ENCODE measurements at regions not wholly inside any gene's neighbourhood (a gene's known extent, or its start where the extent isn't known, plus 50 kb on each side); places are given as distances from the start of the nearest gene placed in this dataset.
"Not testable (repeated sequence)": the region's sequence is repeated elsewhere in the genome, so short reads cannot be mapped to it uniquely, and the experiment has no call there.

DNA sequence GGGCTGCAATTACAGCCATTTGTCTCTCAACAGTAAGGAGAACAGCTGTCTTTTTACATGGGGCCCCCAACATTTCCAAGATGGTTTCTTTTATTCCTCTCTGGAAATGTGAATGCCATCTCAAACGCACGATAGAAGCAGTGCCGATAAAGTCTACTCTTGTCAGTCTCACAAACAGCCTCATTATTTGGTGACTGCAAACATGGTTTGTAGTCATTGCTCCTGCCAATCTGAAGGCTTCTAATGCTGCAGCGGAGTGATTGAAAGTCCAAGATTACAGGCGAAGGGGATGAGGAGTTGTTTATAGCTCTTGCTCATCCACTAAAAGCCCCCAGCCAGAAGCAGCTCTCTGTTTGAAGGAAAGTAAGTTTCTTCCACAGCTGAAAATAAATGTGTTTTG is 657.1 kb downstream of the CBLN4 start:
- no peaks in the 10 kb centered on the region for H3K36me3 Mint-ChIP-seq
- ChIA-PET CTCF (no interaction called here), POLR2A (no interaction called here)

DNA sequence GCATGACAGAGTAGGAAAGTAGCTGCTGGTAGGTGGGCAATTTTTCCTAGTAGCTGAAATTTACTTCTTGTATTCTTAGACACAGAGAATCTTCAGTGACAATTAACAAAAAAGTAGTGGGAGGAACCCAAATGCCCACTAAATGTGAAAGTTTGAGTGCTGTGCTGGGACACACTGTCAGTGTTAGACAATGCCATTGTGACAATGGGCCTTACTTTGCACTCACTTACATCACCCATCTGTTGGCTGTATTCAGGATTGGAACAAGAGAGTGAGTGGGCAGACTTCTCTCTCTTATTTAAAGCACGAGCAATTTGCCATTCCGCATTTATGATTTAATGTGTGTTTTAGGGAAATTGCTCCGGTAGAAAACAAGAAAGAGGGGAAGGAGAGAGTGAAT is 662.5 kb downstream of the CBLN4 start:
- no peaks in the 10 kb centered on the region for H3K27me3 Mint-ChIP-seq
- no peak for DNase-seq
- ChIA-PET POLR2A (no interaction called here), CTCF (no interaction called here)
- Histone ChIP-seq H3K36me3 (ENCODE audit: insufficient read depth, low read length) (no peaks in the 10 kb centered on the region), H3K9me3 (ENCODE audit: low read length) (no peaks in the 10 kb centered on the region), H3K27me3 (ENCODE audit: insufficient read depth, low read length, poor library complexity, severe bottlenecking) (no peaks in the 10 kb centered on the region), H3K27ac (ENCODE audit: low read depth, low read length) (no peak overlapping the region), H3K4me1 (ENCODE audit: insufficient read depth, low read length) (no peaks in the 10 kb centered on the region), H3K4me3 (ENCODE audit: low read length) (no peak overlapping the region)
- no peak overlapping the region for H3K4me3 Mint-ChIP-seq
- H3K9me3 Mint-ChIP-seq, result peaks cover 2 to 32% (median 11%) of the 10 kb centered on the region in 5 donors
- H3K27ac Mint-ChIP-seq, result no peak overlapping the region
- H3K36me3 Mint-ChIP-seq, result no peaks in the 10 kb centered on the region
- H3K4me1 Mint-ChIP-seq, result no peaks in the 10 kb centered on the region

More for the DNA sequence above, 657.1 kb downstream of the CBLN4 start:
- Mint-ChIP-seq H3K27me3 (no peaks in the 10 kb centered on the region), H3K27ac (no peak overlapping the region), H3K4me3 (no peak overlapping the region), H3K4me1 (no peaks in the 10 kb centered on the region), H3K9me3 (peaks cover 2 to 31% (median 9%) of the 10 kb centered on the region in 5 donors)
- Histone ChIP-seq H3K4me3 (ENCODE audit: low read length) (no peak overlapping the region), H3K9me3 (ENCODE audit: low read length) (no peaks in the 10 kb centered on the region), H3K27me3 (ENCODE audit: insufficient read depth, low read length, poor library complexity, severe bottlenecking) (no peaks in the 10 kb centered on the region), H3K36me3 (ENCODE audit: insufficient read depth, low read length) (no peaks in the 10 kb centered on the region), H3K4me1 (ENCODE audit: insufficient read depth, low read length) (no peaks in the 10 kb centered on the region), H3K27ac (ENCODE audit: low read depth, low read length) (no peak overlapping the region)
- DNase-seq, result no peak

GRCh38 chr20:55333798-55334197 is 671.5 kb downstream of the CBLN4 start:
- Histone ChIP-seq H3K27ac (ENCODE audit: low read depth, low read length) (no peak overlapping the region), H3K36me3 (ENCODE audit: insufficient read depth, low read length) (no peaks in the 10 kb centered on the region), H3K4me3 (ENCODE audit: low read length) (no peak overlapping the region), H3K27me3 (ENCODE audit: insufficient read depth, low read length, poor library complexity, severe bottlenecking) (no peaks in the 10 kb centered on the region), H3K9me3 (ENCODE audit: low read length) (no peaks in the 10 kb centered on the region), H3K4me1 (ENCODE audit: insufficient read depth, low read length) (no peaks in the 10 kb centered on the region)
- H3K27me3 Mint-ChIP-seq, result no peaks in the 10 kb centered on the region
- ChIA-PET POLR2A (no interaction called here), CTCF (no interaction called here)
- no peak for DNase-seq
- H3K27ac Mint-ChIP-seq, result no peak overlapping the region
- H3K4me1 Mint-ChIP-seq, result no peaks in the 10 kb centered on the region
- H3K4me3 Mint-ChIP-seq, result no peak overlapping the region
- no peaks in the 10 kb centered on the region for H3K36me3 Mint-ChIP-seq
- H3K9me3 Mint-ChIP-seq, result peaks cover 4 to 19% (median 7%) of the 10 kb centered on the region in 5 donors

DNA sequence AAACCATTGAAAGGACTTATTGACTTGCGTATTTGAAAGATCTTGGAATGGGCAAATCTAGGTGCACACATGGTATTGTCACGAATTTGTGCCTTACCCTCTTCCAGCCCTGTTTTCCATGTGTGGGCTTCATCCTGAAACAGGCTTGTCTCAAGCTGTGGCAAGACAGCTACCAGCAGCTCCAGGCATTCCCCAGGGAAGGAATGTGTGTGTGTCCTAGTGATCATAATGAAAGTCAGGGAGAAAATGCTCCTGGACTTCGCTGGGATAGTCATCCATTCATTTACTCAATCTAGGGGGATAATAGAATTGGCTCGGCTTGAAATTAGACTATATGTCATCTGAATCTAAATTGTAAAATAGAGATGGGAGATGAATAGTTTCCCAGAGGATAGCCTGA is 676.2 kb downstream of the CBLN4 start:
- ChIA-PET POLR2A (no interaction called here), CTCF (no interaction called here)
- no peaks in the 10 kb centered on the region for H3K9me3 ChIP-seq (ENCODE audit: low read length)
- Mint-ChIP-seq H3K27me3 (no peaks in the 10 kb centered on the region), H3K4me3 (no peak overlapping the region), H3K4me1 (no peaks in the 10 kb centered on the region), H3K27ac (no peak overlapping the region), H3K36me3 (no peaks in the 10 kb centered on the region), H3K9me3 (peaks cover 6 to 16% (median 12%) of the 10 kb centered on the region in 5 donors)
- H3K27me3 ChIP-seq (ENCODE audit: insufficient read depth, low read length, poor library complexity, severe bottlenecking), result no peaks in the 10 kb centered on the region
- no peak overlapping the region for H3K4me3 ChIP-seq (ENCODE audit: low read length)
- H3K4me1 ChIP-seq (ENCODE audit: insufficient read depth, low read length), result no peaks in the 10 kb centered on the region
- no peaks in the 10 kb centered on the region for H3K36me3 ChIP-seq (ENCODE audit: insufficient read depth, low read length)
- no peak overlapping the region for H3K27ac ChIP-seq (ENCODE audit: low read depth, low read length)
- DNase-seq, result no peak

DNA sequence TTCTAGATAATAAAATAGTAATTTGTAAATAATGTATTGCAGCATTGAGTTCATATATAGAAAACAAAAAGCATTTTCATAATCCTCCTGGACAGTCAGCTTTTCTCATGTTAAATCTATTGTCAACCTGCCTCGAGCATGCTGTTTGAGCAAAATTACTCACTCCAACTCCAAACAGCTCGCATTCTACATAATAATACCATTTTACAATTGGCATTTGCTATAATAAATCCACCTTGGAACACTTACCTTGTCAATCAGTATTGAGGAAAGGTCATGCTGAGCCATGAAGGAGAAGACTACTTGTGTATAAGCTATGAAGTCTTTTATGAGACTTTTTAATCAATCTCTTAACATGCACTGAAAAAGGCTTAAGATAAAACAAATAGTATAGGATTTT is 682.6 kb downstream of the CBLN4 start:
- Mint-ChIP-seq H3K36me3 (no peaks in the 10 kb centered on the region), H3K4me3 (no peak overlapping the region), H3K9me3 (peaks cover 4 to 17% (median 10%) of the 10 kb centered on the region in 5 donors), H3K4me1 (no peaks in the 10 kb centered on the region), H3K27me3 (no peaks in the 10 kb centered on the region), H3K27ac (no peak overlapping the region)
- no peaks in the 10 kb centered on the region for H3K36me3 ChIP-seq (ENCODE audit: insufficient read depth, low read length)
- ChIA-PET POLR2A (no interaction called here), CTCF (no interaction called here)
- DNase-seq, result no peak
- no peaks in the 10 kb centered on the region for H3K4me1 ChIP-seq (ENCODE audit: insufficient read depth, low read length)
- no peaks in the 10 kb centered on the region for H3K27me3 ChIP-seq (ENCODE audit: insufficient read depth, low read length, poor library complexity, severe bottlenecking)
- H3K9me3 ChIP-seq (ENCODE audit: low read length), result no peaks in the 10 kb centered on the region
- H3K4me3 ChIP-seq (ENCODE audit: low read length), result no peak overlapping the region
- no peak overlapping the region for H3K27ac ChIP-seq (ENCODE audit: low read depth, low read length)

GRCh38 chr20:55316753-55317152 is 688.6 kb downstream of the CBLN4 start:
- H3K9me3 ChIP-seq (ENCODE audit: low read length), result no peaks in the 10 kb centered on the region
- no peak overlapping the region for H3K4me3 Mint-ChIP-seq
- H3K36me3 Mint-ChIP-seq, result no peaks in the 10 kb centered on the region
- H3K27ac Mint-ChIP-seq, result no peak overlapping the region
- H3K27me3 Mint-ChIP-seq, result no peaks in the 10 kb centered on the region
- H3K27ac ChIP-seq (ENCODE audit: low read depth, low read length), result no peak overlapping the region
- no peaks in the 10 kb centered on the region for H3K4me1 ChIP-seq (ENCODE audit: insufficient read depth, low read length)
- DNase-seq, result no peak
- ChIA-PET CTCF (no interaction called here), POLR2A (no interaction called here)
- no peaks in the 10 kb centered on the region for H3K4me1 Mint-ChIP-seq
- peaks cover 6 to 10% (median 8%) of the 10 kb centered on the region in 5 donors for H3K9me3 Mint-ChIP-seq
- no peaks in the 10 kb centered on the region for H3K36me3 ChIP-seq (ENCODE audit: insufficient read depth, low read length)
- H3K4me3 ChIP-seq (ENCODE audit: low read length), result no peak overlapping the region
- no peaks in the 10 kb centered on the region for H3K27me3 ChIP-seq (ENCODE audit: insufficient read depth, low read length, poor library complexity, severe bottlenecking)

DNA sequence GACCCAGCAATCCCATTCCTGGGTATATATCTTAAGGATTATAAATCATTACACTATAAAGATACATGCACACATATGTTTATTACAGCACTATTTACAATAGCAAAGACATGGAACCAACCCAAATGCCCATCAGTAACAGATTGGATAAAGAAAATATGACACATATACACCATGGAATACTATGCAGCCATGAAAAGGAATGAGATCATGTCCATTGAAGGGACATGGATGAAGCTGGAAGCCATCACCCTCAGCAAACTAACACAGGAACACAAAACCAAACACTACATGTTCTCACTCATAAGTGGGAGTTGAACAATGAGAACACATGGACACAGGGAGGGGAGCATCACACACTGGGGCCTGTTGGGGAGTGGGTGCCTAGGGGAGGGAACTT is 694.5 kb downstream of the CBLN4 start:
- H3K36me3 ChIP-seq (ENCODE audit: insufficient read depth, low read length); CTCF ChIA-PET; H3K27me3 Mint-ChIP-seq; H3K27ac ChIP-seq (ENCODE audit: low read depth, low read length); H3K4me1 ChIP-seq (ENCODE audit: insufficient read depth, low read length); H3K4me1 Mint-ChIP-seq; H3K27me3 ChIP-seq (ENCODE audit: insufficient read depth, low read length, poor library complexity, severe bottlenecking); H3K9me3 ChIP-seq (ENCODE audit: low read length); H3K4me3 Mint-ChIP-seq; H3K4me3 ChIP-seq (ENCODE audit: low read length); H3K36me3 Mint-ChIP-seq; POLR2A ChIA-PET; DNase-seq: not testable (repeated sequence)
- Mint-ChIP-seq H3K27ac (peak overlapping the region in 1 of 8 donors; percentile 27), H3K9me3 (peaks cover 13 to 41% (median 17%) of the 10 kb centered on the region in 5 donors)

- Mint-ChIP-seq H3K27me3 (no peaks in the 10 kb centered on the region), H3K27ac (no peak overlapping the region), H3K9me3 (peaks cover 0 to 18% (median 7%) of the 10 kb centered on the region in 5 donors), H3K36me3 (no peaks in the 10 kb centered on the region), H3K4me1 (no peaks in the 10 kb centered on the region), H3K4me3 (no peak overlapping the region)
- no peaks in the 10 kb centered on the region for H3K36me3 ChIP-seq (ENCODE audit: insufficient read depth, low read length)
- no peaks in the 10 kb centered on the region for H3K9me3 ChIP-seq (ENCODE audit: low read length)
- no peak for DNase-seq
- no peak overlapping the region for H3K4me3 ChIP-seq (ENCODE audit: low read length)
- no peaks in the 10 kb centered on the region for H3K4me1 ChIP-seq (ENCODE audit: insufficient read depth, low read length)
- ChIA-PET CTCF (no interaction called here), POLR2A (no interaction called here)
- H3K27ac ChIP-seq (ENCODE audit: low read depth, low read length), result no peak overlapping the region
- no peaks in the 10 kb centered on the region for H3K27me3 ChIP-seq (ENCODE audit: insufficient read depth, low read length, poor library complexity, severe bottlenecking)
Observed at GRCh38 chr20:55291261-55291660, 714.1 kb downstream of the CBLN4 start.

- Histone ChIP-seq H3K27ac (ENCODE audit: low read depth, low read length) (no peak overlapping the region), H3K36me3 (ENCODE audit: insufficient read depth, low read length) (no peaks in the 10 kb centered on the region), H3K4me1 (ENCODE audit: insufficient read depth, low read length) (no peaks in the 10 kb centered on the region), H3K27me3 (ENCODE audit: insufficient read depth, low read length, poor library complexity, severe bottlenecking) (no peaks in the 10 kb centered on the region), H3K9me3 (ENCODE audit: low read length) (no peaks in the 10 kb centered on the region), H3K4me3 (ENCODE audit: low read length) (no peak overlapping the region)
- POLR2A ChIA-PET, result no interaction called here
- Mint-ChIP-seq H3K4me3 (no peak overlapping the region), H3K9me3 (peaks cover 2 to 22% (median 14%) of the 10 kb centered on the region in 5 donors), H3K36me3 (no peaks in the 10 kb centered on the region), H3K27ac (no peak overlapping the region), H3K27me3 (no peaks in the 10 kb centered on the region), H3K4me1 (no peaks in the 10 kb centered on the region)
- no peak for DNase-seq
- CTCF ChIA-PET, result no interaction called here
Observed at GRCh38 chr20:55283889-55284288, 721.4 kb downstream of the CBLN4 start.

Measured in CD8-positive, alpha-beta memory T cell (primary cell).